ENCODE measurements at regions not wholly inside any gene's neighbourhood (a gene's known extent, or its start where the extent isn't known, plus 50 kb on each side); places are given as distances from the start of the nearest gene placed in this dataset.

- Mint-ChIP-seq H3K4me3 (no peak overlapping the region), H3K27ac (no peak overlapping the region), H3K27me3 (no peaks in the 10 kb centered on the region), H3K9me3 (peaks cover 23% of the 10 kb centered on the region), H3K4me1 (no peaks in the 10 kb centered on the region), H3K36me3 (ENCODE audit: low read depth) (no peaks in the 10 kb centered on the region)
- ATAC-seq (replicated peaks) = no peak
Observed at GRCh38 chr4:181030961-181031360, 1212.2 kb upstream of the TENM3 start.

- no peak overlapping the region for H3K27ac Mint-ChIP-seq
- H3K4me3 Mint-ChIP-seq = no peak overlapping the region
- H3K36me3 Mint-ChIP-seq (ENCODE audit: low read depth) = no peaks in the 10 kb centered on the region
- H3K9me3 Mint-ChIP-seq = peaks cover 6% of the 10 kb centered on the region
- no peak for ATAC-seq (replicated peaks)
- H3K27me3 Mint-ChIP-seq = no peaks in the 10 kb centered on the region
- no peaks in the 10 kb centered on the region for H3K4me1 Mint-ChIP-seq
Observed at GRCh38 chr4:181043486-181043885, 1199.7 kb upstream of the TENM3 start.

- no peaks in the 10 kb centered on the region for H3K27me3 Mint-ChIP-seq
- no peak for ATAC-seq (replicated peaks)
Observed at GRCh38 chr4:181046809-181047208, 1196.4 kb upstream of the TENM3 start.

DNA sequence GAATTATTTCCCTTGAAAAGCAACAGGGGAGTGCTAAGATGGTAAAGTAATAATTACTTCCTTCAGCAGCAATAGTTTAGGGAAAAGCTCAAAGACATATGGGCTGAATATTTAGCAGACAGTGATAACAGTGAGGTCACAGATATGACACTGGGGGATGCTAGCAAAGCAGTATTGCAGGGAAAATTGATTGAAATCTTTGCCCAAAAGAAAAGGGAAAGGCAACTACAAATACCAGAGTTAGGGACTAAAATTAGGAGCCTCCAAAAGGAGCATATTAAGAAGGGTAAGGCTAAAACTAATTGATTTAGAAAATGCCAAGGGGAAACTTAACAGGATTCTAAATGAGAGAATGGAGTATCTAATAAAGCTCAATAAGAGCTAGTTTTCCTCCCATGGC is 1191.3 kb upstream of the TENM3 start:
- ATAC-seq (replicated peaks) = no peak
- Mint-ChIP-seq H3K36me3 (ENCODE audit: low read depth) (no peaks in the 10 kb centered on the region), H3K27me3 (no peaks in the 10 kb centered on the region), H3K27ac (no peak overlapping the region), H3K9me3 (peaks cover 4% of the 10 kb centered on the region), H3K4me1 (no peaks in the 10 kb centered on the region), H3K4me3 (no peak overlapping the region)

More at GRCh38 chr4:181046809-181047208, 1196.4 kb upstream of the TENM3 start:
- Mint-ChIP-seq H3K4me3 (no peak overlapping the region), H3K27ac (no peak overlapping the region), H3K36me3 (ENCODE audit: low read depth) (no peaks in the 10 kb centered on the region), H3K4me1 (no peaks in the 10 kb centered on the region), H3K9me3 (peaks cover 6% of the 10 kb centered on the region)

GRCh38 chr4:181061787-181062186 is 1181.4 kb upstream of the TENM3 start:
- Mint-ChIP-seq H3K27me3 (no peaks in the 10 kb centered on the region), H3K27ac (no peak overlapping the region), H3K4me1 (no peaks in the 10 kb centered on the region), H3K4me3 (no peak overlapping the region), H3K9me3 (peaks cover 4% of the 10 kb centered on the region), H3K36me3 (ENCODE audit: low read depth) (no peaks in the 10 kb centered on the region)
- no peak for ATAC-seq (replicated peaks)

DNA sequence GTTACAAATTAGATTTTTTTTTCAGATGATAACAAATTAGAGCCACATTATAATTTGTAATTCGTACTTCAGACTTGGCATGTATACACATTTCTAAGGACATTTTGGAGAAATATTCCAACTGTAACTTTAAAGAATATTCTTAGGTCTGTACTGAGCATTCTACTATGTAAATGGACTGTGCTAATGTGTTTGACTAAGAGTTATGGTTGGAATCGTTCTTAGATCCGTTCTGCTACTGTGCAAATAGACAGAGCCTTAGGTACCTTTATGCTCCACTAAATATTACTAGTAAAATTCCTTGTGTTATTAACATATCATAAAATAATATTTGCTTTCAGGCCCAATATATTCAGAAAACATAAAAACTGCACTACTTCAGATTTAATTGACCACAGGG is 1180.0 kb upstream of the TENM3 start:
- H3K4me1 Mint-ChIP-seq = no peaks in the 10 kb centered on the region
- H3K27ac Mint-ChIP-seq = no peak overlapping the region
- H3K9me3 Mint-ChIP-seq = peaks cover 5% of the 10 kb centered on the region
- H3K4me3 Mint-ChIP-seq = no peak overlapping the region
- H3K36me3 Mint-ChIP-seq (ENCODE audit: low read depth) = no peaks in the 10 kb centered on the region
- ATAC-seq (replicated peaks) = no peak
- no peaks in the 10 kb centered on the region for H3K27me3 Mint-ChIP-seq

DNA sequence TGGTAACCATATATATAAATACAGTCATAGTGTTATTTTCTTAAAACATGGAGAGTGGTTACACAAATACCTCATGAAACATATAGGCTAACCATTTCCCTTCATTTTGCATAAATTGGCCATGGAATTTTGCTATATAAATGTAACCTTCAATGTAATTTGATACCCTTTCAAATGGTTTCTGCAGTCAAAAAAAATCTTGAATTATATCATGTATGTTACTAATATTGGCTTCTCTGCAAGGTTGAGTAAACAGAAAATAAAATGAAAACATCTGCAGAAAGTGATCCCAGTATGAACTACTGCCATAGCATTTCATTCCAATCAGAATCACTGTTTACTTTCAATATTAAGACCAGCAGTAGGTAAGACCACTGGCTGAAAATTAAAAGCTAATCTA is 1165.9 kb upstream of the TENM3 start:
- Mint-ChIP-seq H3K9me3 (no peaks in the 10 kb centered on the region), H3K27ac (no peak overlapping the region), H3K27me3 (no peaks in the 10 kb centered on the region), H3K4me1 (no peaks in the 10 kb centered on the region), H3K4me3 (no peak overlapping the region), H3K36me3 (ENCODE audit: low read depth) (no peaks in the 10 kb centered on the region)
- no peak for ATAC-seq (replicated peaks)

- no peak for ATAC-seq (replicated peaks)
Observed at GRCh38 chr4:181078196-181078595, 1165.0 kb upstream of the TENM3 start.

DNA sequence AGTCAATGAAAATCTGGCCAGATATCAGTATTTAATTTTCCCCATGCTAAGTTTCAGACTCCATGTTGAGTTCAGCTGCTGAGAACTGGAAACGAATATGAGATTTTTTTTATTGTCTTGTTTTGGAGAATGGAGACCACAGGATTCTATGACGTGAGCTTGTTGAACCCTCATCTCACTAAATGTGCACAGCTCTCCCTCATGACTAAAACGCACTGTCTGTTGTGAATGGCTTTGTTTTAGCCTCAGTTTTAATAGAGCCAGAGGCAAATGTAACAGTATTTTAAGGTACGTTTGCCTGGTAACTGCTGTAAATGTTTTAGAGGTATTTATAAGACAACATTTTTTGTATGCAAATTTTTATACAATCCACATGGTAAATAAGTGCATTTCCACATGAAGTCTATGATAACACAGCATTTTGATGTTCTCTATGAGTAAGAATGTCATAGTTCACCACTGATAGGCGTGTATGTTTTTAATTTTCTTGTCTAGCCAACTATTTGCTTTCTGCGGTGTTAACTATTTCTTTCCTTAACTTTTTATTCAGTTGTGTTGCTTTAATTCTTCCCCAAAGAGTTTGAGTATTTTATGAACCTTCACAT is 1159.3 kb upstream of the TENM3 start:
- Mint-ChIP-seq H3K27ac (no peak overlapping the region), H3K4me3 (no peak overlapping the region), H3K36me3 (ENCODE audit: low read depth) (no peaks in the 10 kb centered on the region), H3K9me3 (no peaks in the 10 kb centered on the region), H3K27me3 (no peaks in the 10 kb centered on the region), H3K4me1 (no peaks in the 10 kb centered on the region)
- no peak for ATAC-seq (replicated peaks)

More at GRCh38 chr4:181078196-181078595, 1165.0 kb upstream of the TENM3 start:
- Mint-ChIP-seq H3K4me1 (no peaks in the 10 kb centered on the region), H3K27me3 (no peaks in the 10 kb centered on the region), H3K27ac (no peak overlapping the region), H3K36me3 (ENCODE audit: low read depth) (no peaks in the 10 kb centered on the region), H3K4me3 (no peak overlapping the region), H3K9me3 (no peaks in the 10 kb centered on the region)

DNA sequence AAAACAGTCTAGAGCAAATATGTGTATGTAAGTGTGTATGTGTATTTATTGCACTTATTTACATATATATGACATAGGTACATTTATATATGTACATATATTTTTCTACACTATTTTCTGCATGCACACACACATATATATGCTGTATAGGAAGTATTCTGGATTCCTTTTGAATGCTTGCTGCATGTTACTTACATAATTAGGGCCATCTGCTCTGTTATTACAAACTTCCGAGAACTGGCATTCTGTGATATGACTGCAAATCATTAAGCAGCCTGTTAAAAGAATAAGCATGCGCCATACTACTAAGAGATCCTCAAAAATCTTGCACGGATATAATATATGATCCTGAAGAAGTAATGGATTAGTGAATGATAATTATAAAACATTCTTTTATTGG is 1157.6 kb upstream of the TENM3 start:
- Mint-ChIP-seq H3K4me1 (no peaks in the 10 kb centered on the region), H3K27ac (no peak overlapping the region), H3K27me3 (no peaks in the 10 kb centered on the region), H3K36me3 (ENCODE audit: low read depth) (no peaks in the 10 kb centered on the region), H3K9me3 (peaks cover 5% of the 10 kb centered on the region), H3K4me3 (no peak overlapping the region)
- ATAC-seq (replicated peaks) = no peak

DNA sequence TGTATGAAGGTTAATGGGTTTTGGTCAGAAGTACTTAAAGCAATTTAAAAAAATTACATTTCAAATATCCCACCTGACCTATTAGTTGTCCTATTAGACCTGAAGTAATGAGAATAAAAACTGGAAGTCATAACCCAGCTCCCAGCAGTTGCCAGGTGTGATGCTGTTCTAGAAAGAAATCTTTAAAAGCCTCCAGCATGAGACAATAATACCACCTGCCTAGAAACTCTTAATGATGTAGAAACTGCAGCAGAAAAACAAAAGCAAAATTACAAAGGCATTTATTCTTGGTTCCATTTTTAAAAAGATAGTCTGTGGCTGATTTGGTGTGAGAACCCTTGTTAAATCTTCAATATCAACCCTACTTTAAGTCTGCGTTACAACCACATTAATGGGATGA is 1137.7 kb upstream of the TENM3 start:
- Mint-ChIP-seq H3K27me3 (no peaks in the 10 kb centered on the region), H3K36me3 (ENCODE audit: low read depth) (no peaks in the 10 kb centered on the region), H3K4me3 (no peak overlapping the region), H3K9me3 (peaks cover 6% of the 10 kb centered on the region), H3K4me1 (no peaks in the 10 kb centered on the region), H3K27ac (no peak overlapping the region)
- ATAC-seq (replicated peaks) = no peak

- Mint-ChIP-seq H3K27me3 (no peaks in the 10 kb centered on the region), H3K4me1 (no peaks in the 10 kb centered on the region), H3K27ac (no peak overlapping the region), H3K4me3 (no peak overlapping the region), H3K36me3 (ENCODE audit: low read depth) (no peaks in the 10 kb centered on the region), H3K9me3 (peaks cover 6% of the 10 kb centered on the region)
- no peak for ATAC-seq (replicated peaks)
Observed at GRCh38 chr4:181106398-181106797, 1136.8 kb upstream of the TENM3 start.

DNA sequence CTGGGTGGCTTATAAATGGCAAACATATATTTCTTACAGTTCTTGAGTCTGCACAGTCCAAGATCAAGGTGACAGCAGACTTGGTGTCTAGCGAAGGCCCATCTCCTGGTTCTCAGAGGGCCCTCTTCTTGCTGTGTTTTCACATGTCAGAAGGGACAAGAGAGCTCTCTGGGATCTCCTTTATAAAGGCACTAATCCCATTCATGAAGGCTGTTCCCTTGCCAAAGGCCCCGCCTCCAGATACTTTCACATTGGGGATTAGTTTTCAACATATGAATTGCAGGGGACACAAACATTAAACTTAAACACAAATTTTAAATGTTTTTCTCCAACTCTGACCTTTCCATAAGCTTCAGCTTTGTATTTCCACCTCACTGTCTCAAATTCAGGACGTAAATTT is 1135.0 kb upstream of the TENM3 start:
- no peaks in the 10 kb centered on the region for H3K36me3 Mint-ChIP-seq (ENCODE audit: low read depth)
- ATAC-seq (replicated peaks) = no peak

GRCh38 chr4:181119186-181119585 is 1124.0 kb upstream of the TENM3 start:
- Mint-ChIP-seq H3K36me3 (ENCODE audit: low read depth) (no peaks in the 10 kb centered on the region), H3K4me3 (no peak overlapping the region), H3K27ac (no peak overlapping the region), H3K4me1 (no peaks in the 10 kb centered on the region), H3K27me3 (no peaks in the 10 kb centered on the region), H3K9me3 (no peaks in the 10 kb centered on the region)
- no peak for ATAC-seq (replicated peaks)

More for the DNA sequence above, 1135.0 kb upstream of the TENM3 start:
- H3K27me3 Mint-ChIP-seq = no peaks in the 10 kb centered on the region
- H3K4me3 Mint-ChIP-seq = no peak overlapping the region
- H3K27ac Mint-ChIP-seq = no peak overlapping the region
- H3K4me1 Mint-ChIP-seq = no peaks in the 10 kb centered on the region
- H3K9me3 Mint-ChIP-seq = peaks cover 6% of the 10 kb centered on the region

DNA sequence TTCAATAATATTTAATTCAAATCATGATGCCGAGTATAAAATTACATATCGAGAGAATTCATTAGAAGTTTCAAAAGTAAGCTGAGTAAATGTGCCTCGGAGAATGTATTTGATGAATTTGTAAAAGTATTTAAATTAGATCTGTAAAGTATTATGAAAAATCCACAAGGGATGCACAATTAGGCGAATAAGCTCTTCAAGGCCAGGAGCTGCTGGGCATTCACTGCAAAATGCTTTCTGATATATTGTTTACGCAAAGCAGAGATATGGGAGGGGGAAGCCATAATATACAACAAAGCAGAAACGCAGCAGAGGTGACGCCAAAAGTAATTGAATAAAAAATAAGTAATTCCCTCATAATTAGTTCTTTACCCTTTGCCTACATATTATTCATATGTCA is 1121.5 kb upstream of the TENM3 start:
- Mint-ChIP-seq H3K9me3 (no peaks in the 10 kb centered on the region), H3K36me3 (ENCODE audit: low read depth) (no peaks in the 10 kb centered on the region), H3K4me1 (no peaks in the 10 kb centered on the region), H3K27ac (no peak overlapping the region), H3K4me3 (no peak overlapping the region), H3K27me3 (no peaks in the 10 kb centered on the region)
- no peak for ATAC-seq (replicated peaks)

DNA sequence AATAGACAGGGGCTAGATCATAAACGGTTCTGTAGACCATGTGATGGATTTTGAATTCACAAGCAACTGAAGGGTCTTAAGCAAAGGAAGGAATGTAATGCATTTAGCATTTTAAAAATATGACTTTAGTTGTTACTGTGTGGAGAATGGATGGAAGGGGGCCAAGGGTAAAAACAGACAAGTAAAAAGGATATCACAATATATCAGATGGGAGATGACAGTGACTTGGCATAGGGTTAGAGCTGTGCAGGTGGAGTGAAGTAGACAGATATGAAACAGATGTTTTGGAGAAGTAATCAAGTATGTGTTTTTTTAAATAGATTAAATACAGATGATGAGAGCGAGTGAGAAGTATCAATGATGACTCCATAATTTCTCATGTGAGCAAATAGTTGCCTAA is 1116.0 kb upstream of the TENM3 start:
- H3K27me3 Mint-ChIP-seq = no peaks in the 10 kb centered on the region
- H3K36me3 Mint-ChIP-seq (ENCODE audit: low read depth) = no peaks in the 10 kb centered on the region
- no peak for ATAC-seq (replicated peaks)
- no peaks in the 10 kb centered on the region for H3K4me1 Mint-ChIP-seq
- H3K9me3 Mint-ChIP-seq = peaks cover 27% of the 10 kb centered on the region
- H3K4me3 Mint-ChIP-seq = no peak overlapping the region
- no peak overlapping the region for H3K27ac Mint-ChIP-seq
